HG02870 (cell line): ENCODE measurements at regions not wholly inside any gene's neighbourhood (a gene's known extent, or its start where the extent isn't known, plus 50 kb on each side); places are given as distances from the start of the nearest gene placed in this dataset.

Source experiments
- ATAC-seq: cut with Tn5 transposase; IDR thresholded peaks from one replicate; pipeline ENCODE4 v1.9.1; 2021; ENCODE audit warnings: mild to moderate bottlenecking, moderate library complexity; ENCODE audit not compliant: unreplicated experiment

DNA sequence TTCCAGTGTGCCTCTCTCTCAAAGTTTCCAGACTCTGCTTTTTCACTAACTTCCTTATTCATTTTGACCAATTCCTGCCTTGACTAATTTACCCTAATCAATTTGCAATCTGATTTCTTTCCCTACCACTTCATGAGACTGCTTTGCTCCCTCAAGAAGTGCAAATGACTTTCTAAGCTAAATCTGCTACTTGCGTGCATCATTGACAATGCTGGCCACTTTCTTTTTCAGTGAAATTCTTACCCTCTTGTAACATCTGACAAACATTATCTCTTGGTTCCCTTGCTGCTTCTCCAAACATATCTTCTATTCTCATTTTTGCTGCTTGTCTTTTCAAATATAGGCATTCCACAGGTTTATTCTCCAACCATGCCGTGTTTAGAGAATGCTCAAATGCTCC is 659.9 kb downstream of the USP25 start:
- ATAC-seq: no peak

DNA sequence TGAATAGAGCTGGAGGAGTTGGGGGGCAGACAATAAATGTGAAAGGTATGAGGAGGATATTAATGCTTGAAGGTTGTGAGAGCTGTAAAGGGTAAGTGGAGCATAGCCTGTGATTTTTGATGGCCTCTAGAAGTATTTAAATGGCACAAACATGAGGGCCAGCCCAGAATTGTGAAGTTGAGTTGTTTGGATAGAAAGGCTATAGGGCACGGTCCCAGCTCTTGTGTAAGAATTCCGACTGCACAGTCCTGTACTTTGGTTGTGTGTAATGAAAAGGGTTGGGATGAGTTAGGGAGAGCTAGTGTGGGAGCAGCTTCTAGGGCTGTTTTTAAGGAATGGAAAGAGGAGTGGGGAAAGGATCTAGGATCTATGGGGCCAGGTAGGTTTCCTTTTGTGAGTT is 665.5 kb downstream of the USP25 start:
- no peak for ATAC-seq

DNA sequence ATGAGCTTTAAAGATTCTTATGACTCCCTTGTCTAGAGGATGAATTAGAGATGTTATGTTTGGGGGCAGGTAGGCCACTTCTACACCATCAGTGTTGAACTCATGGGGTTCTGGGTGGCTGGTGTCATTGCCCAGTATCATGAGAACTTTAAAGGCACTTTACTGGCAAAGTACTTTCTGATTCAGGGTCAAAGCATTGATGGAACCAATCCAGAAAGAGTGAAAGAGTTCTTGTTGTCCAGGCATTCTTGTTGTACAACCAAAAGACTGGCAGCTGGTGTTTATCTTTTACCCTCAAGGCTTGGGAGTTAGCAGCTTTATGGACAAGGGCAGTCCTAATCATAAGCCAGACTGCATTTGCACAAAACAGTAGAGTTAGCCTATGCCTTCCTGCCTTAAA is 673.0 kb downstream of the USP25 start:
- ATAC-seq: no peak

DNA sequence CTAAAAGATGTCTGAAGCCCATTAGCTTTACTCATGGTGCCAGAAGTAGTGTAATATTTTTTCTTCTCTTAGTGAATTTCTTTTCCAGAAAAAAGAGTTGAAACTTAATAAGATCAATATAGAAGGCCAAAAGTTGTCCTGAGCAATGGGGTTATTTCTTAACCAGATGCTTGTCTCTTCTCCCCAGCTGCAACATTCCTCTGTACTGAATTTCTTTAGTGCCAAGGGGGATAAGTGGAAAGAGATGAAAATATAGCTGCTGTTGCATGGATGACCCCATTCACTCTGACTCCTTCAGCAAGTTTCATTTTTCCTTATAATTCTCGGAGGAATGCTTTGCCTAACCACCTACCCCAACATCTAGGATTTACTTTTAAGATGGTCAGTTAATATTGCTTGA is 675.0 kb downstream of the USP25 start:
- ATAC-seq: no peak

DNA sequence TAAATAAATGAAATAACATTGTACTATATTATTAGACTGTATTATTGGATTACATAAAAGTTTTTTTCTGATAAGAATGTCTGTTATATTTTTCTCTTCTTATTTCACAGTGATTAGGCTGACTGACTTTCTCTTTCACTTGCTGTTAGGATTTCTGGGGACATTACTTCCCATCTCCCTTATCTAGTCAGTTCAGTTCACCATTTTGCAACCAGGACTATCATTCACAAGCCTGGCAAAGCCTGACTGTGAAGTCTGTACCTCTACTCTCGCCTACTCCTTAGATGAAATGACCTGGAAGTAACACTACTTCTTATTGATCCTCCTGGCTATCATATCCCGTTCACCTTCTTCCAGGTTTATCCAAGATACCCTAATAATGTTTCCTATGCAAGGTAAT is 676.6 kb downstream of the USP25 start:
- no peak for ATAC-seq

DNA sequence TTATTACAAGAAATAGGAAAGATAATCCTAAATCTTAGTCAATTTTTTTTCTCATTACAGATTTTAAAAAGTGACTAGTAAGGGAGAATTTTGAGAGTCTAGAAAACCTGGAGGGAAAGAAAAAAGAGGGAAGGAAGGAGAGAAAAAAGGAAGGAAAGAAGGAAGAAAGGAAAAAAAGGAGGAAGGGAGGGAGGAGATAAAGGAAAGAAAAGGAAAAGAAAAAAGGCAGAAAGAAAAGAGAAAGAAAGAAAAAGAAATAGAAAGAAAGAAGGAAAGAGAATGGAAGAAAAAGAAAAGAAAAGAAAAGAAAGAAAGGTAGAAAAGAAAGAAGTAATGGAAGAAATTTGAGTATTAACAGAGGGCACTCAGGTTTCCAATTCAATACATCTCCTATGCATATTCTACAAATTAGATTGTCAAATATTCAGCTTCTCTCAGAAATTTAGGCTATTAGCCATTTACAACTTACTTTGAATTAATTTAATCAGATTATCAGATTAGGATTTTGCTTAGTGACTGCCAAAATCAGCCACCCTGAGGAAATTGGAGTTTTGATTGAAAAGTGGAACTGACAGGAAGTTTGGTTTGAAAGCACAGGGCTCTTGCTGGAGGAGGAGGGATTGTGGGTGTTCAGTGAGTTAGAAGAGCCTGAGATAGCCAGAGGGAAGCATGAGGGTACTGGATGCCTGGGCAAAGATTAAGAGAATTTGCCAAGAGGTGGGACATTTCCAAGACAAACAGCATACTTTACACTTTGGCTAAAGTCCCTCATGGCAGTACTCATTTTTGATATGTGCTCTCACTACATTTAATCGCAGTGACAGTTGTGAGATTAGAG is 677.8 kb downstream of the USP25 start:
- no peak for ATAC-seq

DNA sequence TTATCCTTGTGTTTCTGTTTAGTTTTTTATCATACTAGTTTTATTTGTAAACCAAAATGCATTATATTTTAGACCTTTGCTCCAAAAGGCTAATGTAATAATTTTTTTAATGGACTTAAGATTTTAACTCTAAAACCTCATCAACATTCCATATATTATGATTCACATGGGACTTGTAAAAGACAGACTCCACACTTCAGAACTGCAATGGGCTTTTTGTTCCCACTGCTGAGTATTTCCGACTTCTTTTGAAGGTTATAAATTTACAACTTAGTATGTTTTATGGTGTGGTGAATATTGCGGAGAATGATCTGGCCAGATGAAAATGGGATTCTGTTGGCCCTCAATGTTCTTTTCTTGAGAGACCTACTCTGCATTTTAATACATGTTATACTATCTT is 678.5 kb downstream of the USP25 start:
- no peak for ATAC-seq

DNA sequence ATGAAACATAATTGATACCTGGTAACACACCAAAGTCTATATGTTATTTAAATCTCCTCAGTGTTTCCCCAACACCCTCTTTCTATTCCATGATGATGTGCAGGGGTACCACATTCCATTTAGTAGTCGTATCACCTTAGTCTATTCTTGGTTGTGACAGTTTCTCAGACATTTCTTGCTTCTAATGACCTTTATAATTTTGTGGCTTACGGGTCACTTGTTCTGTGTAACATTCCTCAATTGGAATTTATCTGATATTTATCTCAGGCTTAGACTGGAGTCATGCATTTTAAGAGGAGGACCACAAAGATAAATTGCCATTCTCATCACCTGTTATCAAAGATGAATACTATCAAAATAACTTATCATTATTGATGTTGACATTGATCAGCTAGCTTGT is 679.6 kb downstream of the USP25 start:
- no peak for ATAC-seq

DNA sequence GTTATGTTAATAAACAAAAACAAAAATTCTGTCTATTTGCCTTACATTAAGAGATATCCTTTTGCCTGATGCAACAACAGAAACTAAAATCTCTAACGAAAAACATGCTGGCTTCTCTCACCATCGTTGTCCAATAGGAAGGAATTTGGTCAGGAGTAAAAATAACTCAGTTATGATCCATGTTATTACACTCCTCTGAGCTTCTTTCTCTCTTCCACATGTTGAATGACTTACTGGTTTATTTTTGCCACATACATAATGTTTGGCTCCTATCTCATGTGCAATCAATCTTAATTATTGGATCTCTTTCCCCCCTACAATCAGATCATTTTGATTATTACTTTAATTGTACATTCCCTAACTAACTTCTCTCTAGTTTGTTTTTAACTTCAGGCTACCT is 688.4 kb downstream of the USP25 start:
- no peak for ATAC-seq

DNA sequence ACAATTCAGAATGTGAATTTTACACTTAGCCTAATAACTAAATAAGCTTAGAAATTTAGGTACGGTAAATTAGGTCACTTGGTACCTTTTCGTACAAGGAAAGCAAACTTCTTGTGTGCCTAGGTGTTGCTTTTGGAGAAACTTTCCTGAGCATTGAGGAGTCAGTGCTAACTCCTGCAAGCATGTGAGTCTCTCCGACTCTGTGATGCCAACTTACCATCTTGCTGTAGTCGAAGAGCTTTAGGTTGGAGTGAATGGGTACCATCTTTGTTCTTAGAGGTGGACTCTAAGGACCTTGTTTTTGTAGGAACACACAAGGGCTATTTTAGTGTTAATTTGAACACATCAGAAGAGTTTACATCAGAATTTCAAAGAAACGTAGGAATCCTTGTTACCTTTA is 688.9 kb downstream of the USP25 start:
- ATAC-seq: no peak

DNA sequence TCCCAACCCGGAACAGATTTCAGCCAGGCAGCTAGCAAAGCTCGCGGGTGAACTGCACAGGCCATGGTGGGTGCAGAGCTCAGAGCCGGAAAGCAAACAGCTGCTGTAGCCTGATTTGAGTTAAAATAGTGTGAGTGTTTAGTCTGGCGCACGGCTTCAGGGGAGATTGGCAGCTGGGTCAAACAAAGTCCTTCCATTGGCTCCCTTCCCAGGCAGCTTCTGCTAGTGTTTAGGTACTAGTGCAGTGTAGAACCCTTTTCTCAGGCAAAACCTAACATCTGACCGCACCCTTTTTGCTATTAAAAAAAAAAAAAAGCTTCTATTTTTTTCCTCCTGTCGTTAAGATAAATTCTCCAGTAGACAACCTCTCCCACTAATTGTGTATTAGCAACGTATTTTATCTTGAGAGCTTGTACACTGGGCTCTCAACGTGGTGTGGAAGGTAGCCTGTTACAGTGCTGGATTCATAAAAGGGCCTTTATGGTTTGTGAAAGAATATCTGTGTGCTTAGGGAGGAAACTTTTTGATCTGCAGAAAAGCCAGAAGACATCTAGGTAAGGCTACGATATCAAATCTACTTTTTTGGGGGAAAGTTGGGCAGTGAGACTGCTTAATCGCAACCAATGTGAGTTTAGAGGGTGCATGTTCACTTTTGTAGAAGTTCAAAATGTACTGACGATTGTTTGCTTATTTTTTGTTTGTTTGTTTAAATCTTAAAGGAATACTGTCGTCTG is 689.6 kb downstream of the USP25 start:
- ATAC-seq: no peak

DNA sequence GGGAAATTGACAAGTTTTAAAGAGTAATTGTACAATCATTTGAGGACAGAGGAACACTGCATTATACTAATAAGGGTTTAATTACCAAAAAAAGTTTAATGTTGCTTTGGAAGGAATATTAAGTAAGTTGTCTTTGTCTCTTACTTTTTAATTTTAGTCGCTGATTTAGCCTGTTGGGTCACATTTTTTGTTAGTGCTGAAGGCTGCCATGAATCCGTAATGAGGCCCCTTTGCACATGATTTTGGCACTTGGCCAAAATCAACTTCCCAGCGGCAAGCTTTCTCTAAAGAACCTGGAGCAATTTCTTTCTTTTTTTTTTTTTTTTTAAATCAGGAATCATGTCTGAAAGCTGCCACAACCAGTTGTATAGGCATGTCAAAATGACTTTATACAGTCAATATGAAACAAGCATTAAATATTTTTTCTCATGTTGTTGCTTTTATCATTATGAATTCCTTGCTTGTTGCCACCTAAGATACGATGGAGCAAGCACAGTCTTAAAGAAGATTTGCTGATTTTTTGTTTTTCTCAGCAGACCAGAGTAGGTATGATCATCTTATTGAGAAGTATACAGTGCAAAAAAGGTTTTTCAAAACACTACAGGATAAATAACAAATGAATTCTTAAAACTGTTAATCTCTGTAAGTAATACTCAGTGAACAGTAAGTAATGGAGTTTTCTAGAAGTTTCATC is 690.4 kb downstream of the USP25 start:
- no peak for ATAC-seq

DNA sequence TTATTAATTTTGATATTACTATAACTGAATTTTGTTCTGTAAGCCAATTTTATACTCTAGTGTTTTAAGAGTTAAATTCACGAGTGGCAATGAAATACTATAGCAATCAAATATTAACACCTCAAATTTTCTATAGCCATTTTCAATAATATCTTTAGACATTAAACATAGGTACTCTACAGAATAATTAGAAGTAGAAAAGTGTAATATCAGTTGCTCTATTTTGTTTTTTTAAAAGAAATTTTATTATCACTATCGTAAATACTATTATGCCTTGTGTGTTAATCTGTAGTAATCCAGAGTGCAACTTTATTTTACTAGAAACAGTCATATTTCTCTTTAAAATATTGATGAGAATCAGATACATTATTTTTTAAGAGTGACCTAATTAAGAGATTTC is 691.2 kb downstream of the USP25 start:
- ATAC-seq: no peak

DNA sequence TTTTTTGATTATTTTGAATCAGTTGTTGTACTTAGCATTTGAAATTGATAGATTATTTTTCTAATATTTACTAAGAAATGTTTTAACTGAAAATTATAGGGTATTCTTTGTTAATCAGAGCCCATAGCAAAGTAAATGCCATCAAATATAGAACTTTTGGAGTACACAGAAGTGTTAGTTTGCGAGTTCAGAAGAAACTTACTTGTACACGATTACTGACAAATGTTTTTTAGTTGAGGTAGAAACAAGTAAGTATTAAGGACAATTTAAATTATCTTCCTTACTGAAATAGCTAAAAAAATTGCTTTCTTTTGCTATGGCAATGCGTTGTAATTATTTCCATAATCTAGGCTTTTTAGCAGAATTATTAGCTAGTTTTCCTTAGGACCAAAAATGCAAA is 692.2 kb downstream of the USP25 start:
- ATAC-seq: no peak

DNA sequence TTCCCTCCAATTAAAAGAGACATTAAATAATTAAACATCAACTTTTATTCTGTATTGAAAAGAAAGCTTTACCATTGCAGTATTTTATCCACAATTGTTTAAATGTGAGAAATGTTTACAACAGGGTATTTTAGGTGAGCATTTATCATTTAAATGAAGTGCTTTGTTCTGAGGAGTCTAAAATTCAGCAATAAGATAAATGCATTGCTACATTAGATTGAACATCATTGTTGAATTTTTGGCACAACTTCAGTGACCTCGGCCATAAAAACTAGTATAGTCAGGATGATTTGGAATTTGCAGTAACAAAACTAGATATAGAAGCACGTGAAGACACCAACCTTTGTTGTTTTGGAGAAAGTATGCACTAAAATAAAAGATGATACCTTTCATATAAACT is 692.9 kb downstream of the USP25 start:
- no peak for ATAC-seq

DNA sequence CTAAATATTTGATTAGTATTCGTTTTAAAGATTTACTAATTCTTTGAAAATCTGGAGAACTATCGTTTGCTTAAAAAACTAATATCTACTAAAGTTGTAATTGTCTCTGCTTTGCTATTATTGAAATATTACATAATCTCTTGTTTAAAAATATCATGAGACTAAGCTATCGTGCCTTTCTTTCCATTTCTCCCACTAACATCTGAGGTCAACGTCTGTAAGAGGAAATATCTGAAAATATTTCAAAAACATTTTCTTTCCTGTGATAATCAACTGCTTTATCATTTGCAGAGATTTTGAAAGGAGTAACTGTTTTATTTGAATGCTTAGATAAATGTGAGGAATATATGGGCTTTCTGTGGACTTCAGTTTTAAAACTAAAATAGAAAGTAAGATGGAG is 694.1 kb downstream of the USP25 start:
- no peak for ATAC-seq

DNA sequence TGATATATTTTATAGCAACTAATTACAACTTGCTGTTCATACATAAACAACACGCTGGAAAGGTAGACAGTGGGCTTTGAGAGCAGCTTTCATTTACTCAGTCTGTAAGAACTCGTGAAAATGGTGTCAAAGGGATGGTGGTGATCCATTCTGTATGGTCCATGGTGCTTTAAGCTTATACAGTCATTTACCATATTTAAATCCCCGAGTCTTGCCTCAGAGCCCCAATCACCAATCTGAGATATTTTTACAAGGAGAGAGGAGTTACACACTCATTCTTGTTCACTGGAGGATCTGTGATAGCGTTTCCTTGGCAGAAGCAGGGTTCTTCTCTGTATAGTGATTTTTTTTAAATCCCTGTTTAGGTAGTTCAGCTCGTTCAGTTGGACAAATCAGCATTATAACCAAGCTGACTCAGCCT is 694.6 kb downstream of the USP25 start:
- ATAC-seq: no peak

DNA sequence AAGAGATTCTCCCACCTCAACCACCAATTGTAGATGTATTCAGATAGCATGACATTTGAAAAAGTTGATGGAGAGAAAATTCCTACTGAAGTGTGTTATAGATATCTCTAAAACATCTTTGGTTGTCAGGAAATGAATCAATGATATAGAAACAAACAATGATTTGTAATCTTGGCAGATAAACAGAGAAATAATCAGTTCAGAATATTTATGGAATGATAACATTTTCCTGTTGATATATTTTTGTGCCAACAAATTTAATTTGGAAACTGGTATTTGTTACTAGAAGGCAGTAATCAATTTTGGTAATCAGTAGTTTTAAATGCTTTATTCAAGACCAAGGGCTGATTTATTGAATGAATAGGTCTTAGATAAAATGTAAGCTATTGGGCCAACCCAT is 695.6 kb downstream of the USP25 start:
- ATAC-seq: no peak

DNA sequence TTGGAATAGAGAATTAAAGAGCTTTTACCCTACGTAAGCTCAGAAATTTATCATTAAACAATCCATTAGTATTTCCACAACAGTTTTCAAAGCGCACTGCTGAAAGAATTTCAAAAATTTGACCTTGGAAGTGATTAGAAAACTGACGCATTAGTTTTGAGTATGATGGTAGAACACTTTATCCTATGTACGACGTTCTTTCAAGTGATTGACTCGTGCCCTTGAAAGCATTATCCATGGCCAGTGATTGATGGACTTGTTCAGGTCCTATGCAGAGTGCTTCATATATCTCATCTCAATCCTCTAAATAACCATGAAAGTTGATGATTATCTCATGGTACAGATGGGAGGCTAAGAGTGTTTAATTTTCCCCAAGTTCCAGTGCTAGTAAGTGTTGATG is 697.2 kb downstream of the USP25 start:
- no peak for ATAC-seq

DNA sequence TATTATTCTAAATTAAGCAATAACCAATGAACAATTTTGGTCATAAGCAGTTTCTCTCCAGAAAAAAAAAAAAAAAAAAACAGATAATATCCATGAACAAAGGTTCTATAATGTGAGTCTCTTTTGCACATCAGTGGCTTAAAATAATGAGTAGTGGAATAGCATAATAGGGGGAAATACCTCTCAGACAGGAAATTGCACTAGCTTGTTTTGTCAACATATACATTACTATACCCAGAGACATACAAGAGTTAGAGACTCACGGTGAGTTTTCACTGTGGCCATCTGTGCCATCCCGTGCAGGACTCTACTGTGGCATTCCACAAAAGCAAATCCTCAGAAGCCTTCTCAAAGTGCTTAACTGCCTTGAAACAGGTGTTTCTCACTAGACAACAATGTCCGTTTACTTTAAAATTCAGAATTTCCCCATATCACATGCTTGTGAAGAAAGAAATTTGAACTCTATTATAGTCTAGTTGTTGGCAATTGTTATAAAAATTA is 697.9 kb downstream of the USP25 start:
- no peak for ATAC-seq

DNA sequence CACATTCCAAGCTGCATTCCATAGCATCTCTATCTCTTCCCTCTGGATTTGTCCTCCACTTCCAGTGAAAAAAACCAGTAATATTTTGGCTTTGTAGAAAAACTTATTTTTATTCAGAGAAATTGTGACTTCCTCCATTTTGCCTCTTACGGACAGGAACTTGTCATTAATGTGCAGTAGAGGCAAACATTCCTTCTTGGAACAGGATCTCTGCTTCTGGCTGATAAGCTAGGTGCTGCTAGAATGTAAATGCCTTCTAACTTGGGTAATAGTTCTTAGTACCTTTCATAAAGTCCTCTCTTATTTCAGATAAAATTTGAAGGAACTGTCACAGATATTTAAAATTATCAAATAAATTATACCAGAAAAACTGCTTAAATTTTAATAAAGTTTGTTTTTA is 707.8 kb downstream of the USP25 start:
- no peak for ATAC-seq

DNA sequence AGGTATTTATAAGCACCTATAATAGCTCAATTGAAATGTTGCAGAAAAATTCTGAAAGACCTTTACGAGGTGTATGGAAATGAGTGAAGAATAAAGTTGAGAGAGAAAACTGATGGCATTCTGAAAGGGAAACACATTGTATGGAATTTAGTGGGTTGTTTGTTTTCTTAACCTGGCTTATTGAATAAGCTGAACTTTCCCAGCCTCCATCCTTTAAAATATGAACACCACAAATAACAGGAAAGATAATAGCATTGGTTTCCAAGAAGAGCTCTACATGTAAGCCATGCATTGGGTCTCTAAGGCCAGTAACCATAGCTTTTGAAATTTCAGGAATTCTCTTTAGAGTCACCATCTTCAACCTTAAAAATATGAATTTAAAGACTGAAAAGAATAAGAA is 709.0 kb downstream of the USP25 start:
- ATAC-seq: no peak
